ENCODE measurements at regions not wholly inside any gene's neighbourhood (a gene's known extent, or its start where the extent isn't known, plus 50 kb on each side); places are given as distances from the start of the nearest gene placed in this dataset.

- no peak for TF ChIP-seq POLR2A (IDR thresholded peaks at IDR 0.05; ENCODE audit: low read length)
- no peak for TF ChIP-seq GATA1 (IDR thresholded peaks at IDR 0.05; ENCODE audit: low read depth, low read length)
These were observed 109.2 kb upstream of the AP1S2 start for GRCh38 chrX:15963858-15964257.
